KMS-11 (cell line): ENCODE measurements at regions not wholly inside any gene's neighbourhood (a gene's known extent, or its start where the extent isn't known, plus 50 kb on each side); places are given as distances from the start of the nearest gene placed in this dataset.

Experiments used
- H2AFZ ChIP-seq: fragments of 200-600 bp; sonication (generic); 2 replicates; pipeline ENCODE4 v1.6.1; 2016; ENCODE audit warnings: antibody characterized with exemption, mixed run types, low read depth
- H3K27ac ChIP-seq: fragments of 200-600 bp; sonication (generic); 2 replicates; pipeline ENCODE4 v1.6.1; 2016; ENCODE audit warnings: mild to moderate bottlenecking, mixed run types
- H3K27me3 ChIP-seq: fragments of 200-600 bp; sonication (generic); 2 replicates; pipeline ENCODE4 v1.6.1; 2017; ENCODE audit warnings: mild to moderate bottlenecking, low read depth, mixed run types, moderate library complexity; ENCODE audit not compliant: insufficient read depth
- H3K36me3 ChIP-seq: fragments of 200-600 bp; sonication (generic); 2 replicates; pipeline ENCODE4 v1.6.1; 2017; ENCODE audit warnings: mild to moderate bottlenecking, mixed run types; ENCODE audit not compliant: insufficient read depth
- H3K4me1 ChIP-seq: fragments of 200-600 bp; sonication (generic); 2 replicates; pipeline ENCODE4 v1.6.1; 2016; ENCODE audit warnings: mild to moderate bottlenecking, low read depth, mixed run types; ENCODE audit not compliant: poor library complexity, severe bottlenecking
- H3K4me2 ChIP-seq: fragments of 200-600 bp; sonication (generic); 2 replicates; pipeline ENCODE4 v1.7.0; 2016; ENCODE audit warnings: mild to moderate bottlenecking, mixed run types
- H3K4me3 ChIP-seq: fragments of 200-600 bp; sonication (generic); IDR thresholded peaks from 2 replicates; pipeline ENCODE4 v1.6.1; 2017; ENCODE audit warnings: low read depth, low read length, mixed read lengths; ENCODE audit not compliant: insufficient read depth
- H3K79me2 ChIP-seq: fragments of 200-600 bp; sonication (generic); 2 replicates; pipeline ENCODE4 v1.6.1; 2016; ENCODE audit warnings: low read depth, mixed run types; ENCODE audit not compliant: insufficient read depth
- H3K9ac ChIP-seq: fragments of 200-600 bp; sonication (generic); 2 replicates; pipeline ENCODE4 v1.6.1; 2016; ENCODE audit warnings: mild to moderate bottlenecking, mixed run types
- H4K20me1 ChIP-seq: fragments of 200-600 bp; sonication (generic); 2 replicates; pipeline ENCODE4 v1.6.1; 2016; ENCODE audit warnings: mild to moderate bottlenecking, mixed run types; ENCODE audit not compliant: insufficient read depth
- CTCF ChIP-seq: fragments of 200-600 bp; sonication (generic); conservative IDR thresholded peaks from 2 replicates; pipeline ENCODE4 v1.6.1; 2017; ENCODE audit warnings: low read depth, mild to moderate bottlenecking, antibody characterized with exemption, low read length, moderate library complexity, mixed read lengths

GRCh38 chr12:105567061-105567460 is 236.6 kb downstream of the C12orf75 start:
- Histone ChIP-seq H3K9ac (no peak overlapping the region), H3K36me3 (no peaks in the 10 kb centered on the region), H3K4me2 (no peak overlapping the region), H3K4me1 (no peaks in the 10 kb centered on the region), H3K27me3 (no peaks in the 10 kb centered on the region), H4K20me1 (no peaks in the 10 kb centered on the region), H3K27ac (no peak overlapping the region), H3K79me2 (no peaks in the 10 kb centered on the region), H2AFZ (no peak overlapping the region), H3K4me3 (no peak overlapping the region)
- no peak for TF ChIP-seq CTCF

GRCh38 chr12:105569886-105570285 is 239.4 kb downstream of the C12orf75 start:
- H3K4me1 ChIP-seq, result no peaks in the 10 kb centered on the region
- no peaks in the 10 kb centered on the region for H4K20me1 ChIP-seq
- no peak overlapping the region for H3K4me3 ChIP-seq
- H3K36me3 ChIP-seq, result no peaks in the 10 kb centered on the region
- no peaks in the 10 kb centered on the region for H3K27me3 ChIP-seq
- H3K79me2 ChIP-seq, result no peaks in the 10 kb centered on the region
- H3K9ac ChIP-seq, result no peak overlapping the region
- no peak overlapping the region for H2AFZ ChIP-seq
- H3K27ac ChIP-seq, result no peak overlapping the region
- H3K4me2 ChIP-seq, result no peak overlapping the region
- no peak for TF ChIP-seq CTCF

GRCh38 chr12:105570944-105571343 is 240.5 kb downstream of the C12orf75 start:
- Histone ChIP-seq H3K4me2 (no peak overlapping the region), H3K9ac (no peak overlapping the region)
- no peak for TF ChIP-seq CTCF

GRCh38 chr12:105573574-105573973 is 243.1 kb downstream of the C12orf75 start:
- Histone ChIP-seq H3K4me2 (no peak overlapping the region), H3K27me3 (no peaks in the 10 kb centered on the region), H3K9ac (no peak overlapping the region), H4K20me1 (no peaks in the 10 kb centered on the region), H3K36me3 (no peaks in the 10 kb centered on the region), H3K27ac (no peak overlapping the region), H3K79me2 (no peaks in the 10 kb centered on the region), H3K4me3 (no peak overlapping the region), H3K4me1 (no peaks in the 10 kb centered on the region), H2AFZ (no peak overlapping the region)
- no peak for TF ChIP-seq CTCF

More at GRCh38 chr12:105570944-105571343, 240.5 kb downstream of the C12orf75 start:
- Histone ChIP-seq H4K20me1 (no peaks in the 10 kb centered on the region), H3K36me3 (no peaks in the 10 kb centered on the region), H3K27ac (no peak overlapping the region), H3K79me2 (no peaks in the 10 kb centered on the region), H3K27me3 (no peaks in the 10 kb centered on the region), H3K4me3 (no peak overlapping the region), H2AFZ (no peak overlapping the region), H3K4me1 (no peaks in the 10 kb centered on the region)
